Mesothelial cell of epicardium (in vitro differentiated cells): ENCODE measurements at regions not wholly inside any gene's neighbourhood (a gene's known extent, or its start where the extent isn't known, plus 50 kb on each side); places are given as distances from the start of the nearest gene placed in this dataset.
"Not testable (repeated sequence)": the region's sequence is repeated elsewhere in the genome, so short reads cannot be mapped to it uniquely, and the experiment has no call there.

Experiments used
- DNase-seq, 2 experiments: peaks; one replicate each; pipeline ENCODE4 v3.0.0; 2021; ENCODE audit warnings: low spot score in 2 of 2; ENCODE audit not compliant: unreplicated experiment in 2 of 2
- H3K27ac Mint-ChIP-seq: 2 replicates; pipeline ENCODE4 v1.8.0; 2021; ENCODE audit warnings: mixed read lengths
- H3K27me3 Mint-ChIP-seq: 2 replicates; pipeline ENCODE4 v1.8.0; 2021; ENCODE audit warnings: low read depth, mixed read lengths
- H3K36me3 Mint-ChIP-seq: 2 replicates; pipeline ENCODE4 v1.8.0; 2021; ENCODE audit warnings: mixed read lengths
- H3K4me1 Mint-ChIP-seq: 2 replicates; pipeline ENCODE4 v1.8.0; 2021; ENCODE audit warnings: mixed read lengths
- H3K4me3 Mint-ChIP-seq: 2 replicates; pipeline ENCODE4 v1.8.0; 2021; ENCODE audit warnings: mild to moderate bottlenecking, moderate library complexity, mixed read lengths
- H3K9me3 Mint-ChIP-seq: 2 replicates; pipeline ENCODE4 v1.8.0; 2021; ENCODE audit warnings: mixed read lengths
- CTCF ChIP-seq: fragments of 200-600 bp; sonication (generic); IDR thresholded peaks from one replicate; pipeline ENCODE4 v1.5.0; 2021; ENCODE audit warnings: antibody characterized with exemption; ENCODE audit not compliant: unreplicated experiment

GRCh38 chr12:37565112-37565511 is 751.5 kb upstream of the ALG10B start:
- Mint-ChIP-seq H3K4me3 (no peak overlapping the region), H3K27ac (no peak overlapping the region), H3K9me3 (peaks cover 26% of the 10 kb centered on the region), H3K27me3 (no peaks in the 10 kb centered on the region), H3K4me1 (no peaks in the 10 kb centered on the region), H3K36me3 (no peaks in the 10 kb centered on the region)
- TF ChIP-seq CTCF = no peak
- no peak for DNase-seq

- not testable (repeated sequence) for DNase-seq, H3K4me1 Mint-ChIP-seq, H3K27ac Mint-ChIP-seq, H3K27me3 Mint-ChIP-seq, H3K4me3 Mint-ChIP-seq, H3K36me3 Mint-ChIP-seq
- H3K9me3 Mint-ChIP-seq = peaks cover 29% of the 10 kb centered on the region
Measured at GRCh38 chr12:37570547-37570946, 746.0 kb upstream of the ALG10B start.
